ENCODE measurements at regions not wholly inside any gene's neighbourhood (a gene's known extent, or its start where the extent isn't known, plus 50 kb on each side); places are given as distances from the start of the nearest gene placed in this dataset.

GRCh38 chr13:34425327-34425949 lies 516.6 kb upstream of the NBEA start:
- no peak for DNase-seq
- in situ Hi-C loops (cut with HindIII; ENCODE audit: low pct_ligation_motif_present, low pct_unique_long_range_greater_than_20kb, low sequenced_read_pairs), result no loop called here

GRCh38 chr13:34428911-34429310 lies 513.2 kb upstream of the NBEA start:
- in situ Hi-C loops (cut with HindIII; ENCODE audit: low pct_ligation_motif_present, low pct_unique_long_range_greater_than_20kb, low sequenced_read_pairs), result no loop called here

DNA sequence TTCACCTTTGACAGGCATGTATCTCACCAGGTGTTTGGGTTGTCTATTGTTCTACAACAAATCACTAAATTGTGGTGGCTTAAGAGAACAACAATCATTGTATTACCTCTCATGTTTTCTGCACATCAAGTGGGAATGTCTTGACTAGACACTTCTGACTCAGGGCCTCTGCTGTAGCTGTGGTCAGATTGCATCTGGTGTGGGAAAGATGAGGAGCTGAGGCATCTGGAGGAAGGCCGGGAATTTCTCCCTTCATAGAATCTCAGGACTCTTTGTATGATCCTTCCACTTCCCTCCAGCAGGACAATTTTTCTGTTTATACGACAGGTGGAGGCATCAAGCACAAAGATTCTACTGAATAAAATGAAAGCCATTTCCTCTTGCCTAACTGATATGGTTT lies 511.8 kb upstream of the NBEA start:
- in situ Hi-C loops (cut with HindIII; ENCODE audit: low pct_ligation_motif_present, low pct_unique_long_range_greater_than_20kb, low sequenced_read_pairs), result no loop called here
- DNase-seq, result no peak

More at GRCh38 chr13:34428911-34429310, 513.2 kb upstream of the NBEA start:
- DNase-seq, result no peak

- in situ Hi-C loops (cut with HindIII; ENCODE audit: low pct_ligation_motif_present, low pct_unique_long_range_greater_than_20kb, low sequenced_read_pairs), result no loop called here
- DNase-seq, result no peak
Measured at GRCh38 chr13:34431827-34432581, 510.1 kb upstream of the NBEA start.

DNA sequence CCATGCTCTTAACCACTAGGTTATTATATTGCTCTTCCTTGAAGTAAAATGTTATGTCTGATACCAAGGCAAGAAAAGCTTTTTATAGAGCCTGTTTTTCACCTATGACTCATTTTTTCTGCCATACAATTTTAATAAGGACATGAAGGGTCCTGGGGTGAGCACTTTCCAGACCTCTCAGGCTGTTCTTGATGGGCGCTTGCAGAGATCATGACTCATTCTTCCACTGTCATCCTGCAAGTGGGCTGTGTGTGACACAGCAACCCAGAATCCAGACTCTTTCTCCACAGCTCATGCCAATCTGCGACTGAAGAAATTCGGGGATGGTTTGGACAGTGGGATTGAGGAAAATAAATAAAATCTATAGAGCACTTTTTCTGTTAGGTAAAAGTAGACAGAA lies 506.7 kb upstream of the NBEA start:
- DNase-seq, result peak; percentile 1
- in situ Hi-C loops (cut with HindIII; ENCODE audit: low pct_ligation_motif_present, low pct_unique_long_range_greater_than_20kb, low sequenced_read_pairs), result no loop called here

DNA sequence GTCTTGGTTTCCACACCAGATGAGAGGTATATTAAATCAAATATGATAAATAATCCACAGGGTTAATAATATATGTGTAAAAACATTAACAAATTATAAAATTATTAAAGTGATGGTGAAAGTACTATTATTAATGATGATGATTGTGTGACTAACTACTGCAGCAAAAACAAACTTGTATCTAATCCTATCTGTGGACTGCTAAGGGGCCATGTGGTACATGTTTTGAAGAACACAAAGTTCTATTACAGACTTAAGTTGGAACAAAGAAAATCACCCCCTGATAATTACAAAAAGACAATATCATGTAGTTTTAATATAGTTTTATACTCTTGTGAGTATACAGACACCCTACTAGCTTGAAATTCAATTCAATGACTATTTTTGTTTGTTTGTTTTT lies 504.2 kb upstream of the NBEA start:
- in situ Hi-C loops (cut with HindIII; ENCODE audit: low pct_ligation_motif_present, low pct_unique_long_range_greater_than_20kb, low sequenced_read_pairs), result no loop called here
- no peak for DNase-seq

GRCh38 chr13:34452831-34453230 lies 489.2 kb upstream of the NBEA start:
- in situ Hi-C loops (cut with HindIII; ENCODE audit: low pct_ligation_motif_present, low pct_unique_long_range_greater_than_20kb, low sequenced_read_pairs), result no loop called here
- no peak for DNase-seq

DNA sequence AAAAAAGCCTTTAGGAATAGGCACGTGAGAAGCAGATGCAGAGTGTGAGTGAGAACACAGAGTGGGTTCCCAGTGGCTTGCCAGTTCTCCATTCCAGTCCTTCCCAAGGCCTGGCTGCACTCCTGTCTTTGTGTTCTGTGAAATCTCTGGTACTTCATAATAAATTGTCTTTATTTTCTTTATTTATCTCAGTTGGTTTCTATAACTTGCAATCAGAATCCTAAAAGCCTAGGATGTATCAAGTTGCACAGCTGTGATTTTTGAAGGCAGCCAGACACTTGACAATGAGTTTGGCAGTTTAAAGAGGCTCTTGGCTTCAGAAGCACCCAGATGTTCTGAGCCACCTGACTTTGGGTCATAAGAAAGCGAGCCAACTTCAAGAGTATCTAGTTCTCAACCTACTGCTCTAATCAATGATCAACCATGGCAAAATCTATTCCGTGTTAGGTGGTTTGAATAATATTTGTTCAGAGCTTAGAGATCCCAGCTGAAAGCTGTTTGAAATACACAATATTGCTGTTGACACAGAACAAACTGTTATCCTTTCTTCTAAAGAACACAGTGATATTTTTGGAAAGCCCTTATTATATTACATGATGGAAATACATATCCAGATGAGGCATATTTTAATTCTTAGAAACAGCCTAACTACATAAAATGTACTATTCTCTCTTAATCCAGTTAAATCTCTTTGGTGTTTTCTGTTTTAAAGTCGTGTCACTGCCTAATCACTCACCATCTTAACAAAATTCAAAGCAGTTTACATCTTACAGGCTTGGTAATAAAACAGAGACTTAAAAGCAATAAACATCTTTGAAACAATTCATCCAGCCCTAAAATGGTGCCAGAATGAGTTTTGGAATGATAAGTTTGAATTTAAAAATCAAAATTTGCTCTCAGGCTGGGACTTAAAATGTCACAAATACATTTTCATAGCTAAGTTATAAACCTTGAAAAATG lies 483.0 kb upstream of the NBEA start:
- DNase-seq, result no peak
- in situ Hi-C loops (cut with HindIII; ENCODE audit: low pct_ligation_motif_present, low pct_unique_long_range_greater_than_20kb, low sequenced_read_pairs), result no loop called here

DNA sequence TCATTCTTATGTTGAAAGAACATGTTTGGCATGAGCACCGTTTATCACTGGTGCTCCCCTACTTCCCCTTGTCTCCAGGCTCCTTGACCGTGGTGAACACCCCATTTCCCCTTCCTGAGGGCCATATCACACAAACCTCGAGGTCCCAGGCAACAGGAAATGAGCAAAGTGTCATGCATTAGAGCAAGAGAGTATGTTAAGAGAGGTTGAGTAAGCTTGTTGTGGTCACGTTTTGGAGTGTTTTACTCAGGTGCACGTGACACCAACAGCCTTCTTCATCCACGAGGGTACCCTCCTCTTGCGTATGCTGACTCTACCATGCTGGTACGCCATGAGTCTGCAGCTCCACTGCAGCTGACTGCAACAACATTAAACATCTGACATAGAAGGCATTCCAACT lies 482.2 kb upstream of the NBEA start:
- DNase-seq, result no peak

GRCh38 chr13:34462843-34463242 lies 479.2 kb upstream of the NBEA start:
- in situ Hi-C loops (cut with HindIII; ENCODE audit: low pct_ligation_motif_present, low pct_unique_long_range_greater_than_20kb, low sequenced_read_pairs), result no loop called here
- no peak for DNase-seq

More for the DNA sequence above, 482.2 kb upstream of the NBEA start:
- in situ Hi-C loops (cut with HindIII; ENCODE audit: low pct_ligation_motif_present, low pct_unique_long_range_greater_than_20kb, low sequenced_read_pairs), result no loop called here

DNA sequence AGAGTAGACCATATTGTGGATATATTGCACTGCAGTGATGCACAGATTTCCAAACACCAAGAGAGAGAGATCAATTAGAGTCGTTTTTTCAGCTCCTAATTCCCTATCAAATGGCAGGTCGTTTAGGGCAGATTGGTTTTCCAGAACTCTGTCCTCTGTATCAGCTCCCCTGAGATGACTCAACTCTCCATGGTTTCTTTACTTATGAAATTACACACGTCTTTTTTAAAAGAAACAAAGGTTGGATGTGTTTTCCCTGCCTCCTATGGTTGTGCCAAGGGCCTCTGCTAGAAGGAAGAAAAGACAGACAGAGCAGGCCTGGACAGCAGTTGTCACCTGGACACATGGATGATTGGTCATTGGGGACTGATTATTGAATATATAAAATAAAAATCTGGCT lies 478.1 kb upstream of the NBEA start:
- in situ Hi-C loops (cut with HindIII; ENCODE audit: low pct_ligation_motif_present, low pct_unique_long_range_greater_than_20kb, low sequenced_read_pairs), result no loop called here

GRCh38 chr13:34465423-34465922 lies 476.6 kb upstream of the NBEA start:
- in situ Hi-C loops (cut with HindIII; ENCODE audit: low pct_ligation_motif_present, low pct_unique_long_range_greater_than_20kb, low sequenced_read_pairs), result no loop called here
- no peak for DNase-seq

More for the DNA sequence above, 478.1 kb upstream of the NBEA start:
- DNase-seq, result no peak

DNA sequence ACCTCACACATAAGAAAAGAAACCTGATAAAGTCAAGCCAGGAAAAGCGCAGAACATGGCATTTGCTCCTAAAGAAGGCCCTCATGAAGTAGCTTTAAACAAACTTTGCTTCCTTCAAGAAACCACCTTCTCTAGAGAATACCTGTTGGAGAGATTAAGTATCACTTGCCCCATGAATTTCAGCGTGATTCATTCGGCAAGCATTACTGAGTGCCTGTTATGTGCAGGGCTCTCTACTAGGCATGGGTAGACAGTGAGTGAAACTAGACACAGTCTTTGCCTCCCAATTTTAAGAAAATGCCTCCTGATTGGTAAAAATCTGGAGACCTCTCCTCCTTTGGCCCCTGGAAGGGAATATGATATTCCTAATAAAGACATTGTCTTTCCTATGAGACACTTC lies 475.8 kb upstream of the NBEA start:
- DNase-seq, result no peak
- in situ Hi-C loops (cut with HindIII; ENCODE audit: low pct_ligation_motif_present, low pct_unique_long_range_greater_than_20kb, low sequenced_read_pairs), result no loop called here

DNA sequence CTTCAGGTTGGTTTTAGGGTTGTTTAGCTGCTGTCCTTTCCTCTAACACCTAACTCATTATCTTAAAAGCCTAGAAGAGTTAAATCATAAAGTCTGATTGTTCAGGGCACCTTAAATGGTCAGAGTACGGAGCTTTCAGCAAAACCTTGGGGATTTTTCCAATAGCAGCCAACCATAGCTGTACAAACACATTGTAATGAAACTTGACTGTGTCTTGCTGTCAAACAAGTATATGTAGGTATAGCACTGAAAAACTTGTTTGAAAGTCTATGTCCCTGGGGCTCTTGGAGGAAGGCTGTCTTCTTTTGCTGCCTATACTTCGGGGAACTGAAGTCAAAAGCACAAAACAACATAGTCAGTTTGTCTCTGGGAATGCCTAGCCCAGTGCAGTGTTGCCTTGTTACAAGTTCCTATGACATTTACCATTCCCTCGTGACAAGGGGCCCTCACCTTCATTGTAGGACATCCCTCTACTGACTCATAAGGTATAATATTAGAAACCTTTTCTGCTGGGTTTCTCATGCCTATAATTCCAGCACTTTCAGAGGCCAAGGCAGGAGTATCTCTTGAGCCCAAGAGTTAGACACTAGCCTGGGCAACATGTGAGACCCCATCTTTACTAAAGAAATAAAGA lies 474.5 kb upstream of the NBEA start:
- no peak for DNase-seq
- in situ Hi-C loops (cut with HindIII; ENCODE audit: low pct_ligation_motif_present, low pct_unique_long_range_greater_than_20kb, low sequenced_read_pairs), result no loop called here

GRCh38 chr13:34469196-34469986 lies 472.7 kb upstream of the NBEA start:
- in situ Hi-C loops (cut with HindIII; ENCODE audit: low pct_ligation_motif_present, low pct_unique_long_range_greater_than_20kb, low sequenced_read_pairs), result no loop called here
- no peak for DNase-seq

DNA sequence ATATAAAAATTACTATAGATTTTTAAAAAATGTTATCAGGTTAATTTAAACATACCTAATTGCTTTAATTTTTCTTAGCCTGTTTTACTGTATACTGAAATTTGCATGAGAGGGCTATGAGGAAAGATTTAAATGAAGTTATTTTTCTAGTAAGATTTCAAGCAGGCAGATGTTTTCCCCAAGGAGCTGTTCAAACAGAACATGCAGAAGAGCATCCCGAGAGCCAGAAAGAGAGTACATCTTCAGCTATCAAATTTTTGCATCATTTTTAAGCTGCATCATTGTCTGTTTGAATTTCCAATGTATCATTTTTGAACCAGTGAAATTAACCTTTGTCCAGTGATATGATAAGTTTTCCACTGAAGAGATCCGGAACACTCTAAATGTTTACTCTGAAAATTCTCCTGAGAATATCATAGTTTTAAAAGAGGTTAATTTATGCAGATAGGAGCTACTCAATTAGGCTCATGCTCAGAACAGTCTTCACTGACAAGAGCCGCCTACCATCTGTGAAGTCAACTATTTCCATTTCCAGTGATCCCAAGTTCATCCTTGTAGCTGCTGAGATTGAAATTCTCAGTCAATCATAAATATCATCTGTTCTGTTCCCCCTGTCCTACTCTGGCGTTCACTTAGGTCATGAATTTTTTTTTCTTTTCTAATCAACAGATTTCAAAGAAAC lies 467.7 kb upstream of the NBEA start:
- DNase-seq, result no peak
- in situ Hi-C loops (cut with HindIII; ENCODE audit: low pct_ligation_motif_present, low pct_unique_long_range_greater_than_20kb, low sequenced_read_pairs), result no loop called here

GRCh38 chr13:34478376-34478775 lies 463.7 kb upstream of the NBEA start:
- no peak for DNase-seq
- in situ Hi-C loops (cut with HindIII; ENCODE audit: low pct_ligation_motif_present, low pct_unique_long_range_greater_than_20kb, low sequenced_read_pairs), result no loop called here
